PC-9 (cell line): ENCODE measurements at regions not wholly inside any gene's neighbourhood (a gene's known extent, or its start where the extent isn't known, plus 50 kb on each side); places are given as distances from the start of the nearest gene placed in this dataset.

Experiments used
- BruUV-seq: library from RNA; stranded (reverse); fragments of 400-500 nt; replicated peaks from 2 replicates; lab custom pipeline; 2021; lab: Mats Ljungman, UMichigan
- CTCF ChIA-PET: fragments of 300-600 bp; sonication (Branson Sonifier 250); formaldehyde crosslinking; loops from one replicate; lab custom pipeline; 2022; ENCODE audit warnings: antibody characterized with exemption; lab: Charles Lee
- POLR2A ChIA-PET: fragments of 300-600 bp; sonication (Branson Sonifier 250); formaldehyde crosslinking; loops from one replicate; lab custom pipeline; 2022; ENCODE audit warnings: antibody characterized with exemption; ENCODE audit not compliant: unreplicated experiment; lab: Charles Lee
- DNase-seq, 2 experiments: peaks; one replicate each; pipeline versions ENCODE4 v3.0.0 to v3.0.0-alpha.2; 2015 to 2022; ENCODE audit warnings: mixed read lengths in 1 of 2
- H2AFZ ChIP-seq: fragments of 200-600 bp; sonication (generic); 2 replicates; pipeline ENCODE4 v1.8.1; 2017; ENCODE audit warnings: antibody characterized with exemption
- H3F3A ChIP-seq: fragments of 200-600 bp; sonication (generic); 2 replicates; pipeline ENCODE4 v1.8.1; 2017; ENCODE audit warnings: antibody characterized with exemption, mild to moderate bottlenecking, low read depth; ENCODE audit not compliant: insufficient read depth
- H3K27ac ChIP-seq: fragments of 200-600 bp; sonication (generic); 2 replicates; pipeline ENCODE4 v1.6.1; 2016; ENCODE audit warnings: mixed run types
- H3K27me3 ChIP-seq: fragments of 200-600 bp; sonication (generic); 2 replicates; pipeline ENCODE4 v1.6.1; 2016; ENCODE audit warnings: low read depth, mixed run types; ENCODE audit not compliant: insufficient read depth
- H3K36me3 ChIP-seq: fragments of 200-600 bp; sonication (generic); 2 replicates; pipeline ENCODE4 v1.6.1; 2016; ENCODE audit warnings: low read depth, mixed run types
- H3K4me1 ChIP-seq: fragments of 200-600 bp; sonication (generic); replicated peaks from 2 replicates; pipeline ENCODE4 v1.6.1; 2016; ENCODE audit warnings: mixed run types; ENCODE audit not compliant: insufficient read depth
- H3K4me2 ChIP-seq: fragments of 200-600 bp; sonication (generic); 2 replicates; pipeline ENCODE4 v1.6.1; 2017; ENCODE audit warnings: mixed run types
- H3K4me3 ChIP-seq: fragments of 200-600 bp; sonication (generic); 2 replicates; pipeline ENCODE4 v1.6.1; 2016; ENCODE audit warnings: mixed run types
- H3K79me2 ChIP-seq: fragments of 200-600 bp; sonication (generic); 2 replicates; pipeline ENCODE4 v1.6.1; 2017; ENCODE audit warnings: low read depth, mixed run types
- H3K9me2 ChIP-seq: fragments of 200-600 bp; sonication (generic); 2 replicates; pipeline ENCODE4 v1.8.1; 2017; ENCODE audit warnings: mild to moderate bottlenecking; ENCODE audit not compliant: insufficient read depth
- H3K9me3 ChIP-seq: fragments of 200-600 bp; sonication (generic); 2 replicates; pipeline ENCODE4 v1.8.1; 2016; ENCODE audit warnings: low read depth; ENCODE audit not compliant: insufficient read depth
- H4K20me1 ChIP-seq: fragments of 200-600 bp; sonication (generic); 2 replicates; pipeline ENCODE4 v1.8.1; 2017; ENCODE audit not compliant: insufficient read depth
- EZH2 ChIP-seq: fragments of 200-600 bp; sonication (generic); IDR thresholded peaks from 2 replicates; pipeline ENCODE4 v1.8.0; 2017; ENCODE audit warnings: antibody characterized with exemption, low read depth
- intact Hi-C: fragments of 100-400 bp; cut with micrococcal nuclease; formaldehyde crosslinking; loops from one replicate; pipeline ENCODE4 v1.10.0; 2022; ENCODE audit not compliant: unreplicated experiment
- TF ChIP-seq, protein P1 (sequence below): fragments of 200-600 bp; sonication (generic); conservative IDR thresholded peaks from 2 replicates; pipeline ENCODE4 v1.6.1; 2017; ENCODE audit warnings: mixed run types, antibody characterized with exemption, mild to moderate bottlenecking, moderate library complexity

- CTCF ChIA-PET: no interaction called here
- POLR2A ChIA-PET: no interaction called here
- no peaks in the 10 kb centered on the region for H3K36me3 ChIP-seq
- intact Hi-C loops: no loop called here
- no peak for DNase-seq
- H3F3A ChIP-seq: no peaks in the 10 kb centered on the region
- no peak overlapping the region for H3K4me3 ChIP-seq
- H3K79me2 ChIP-seq: no peaks in the 10 kb centered on the region
- peaks cover 3% of the 10 kb centered on the region; the same call in 1 of the 2 replicates for H3K27me3 ChIP-seq
- no peaks in the 10 kb centered on the region for H3K9me2 ChIP-seq
- H4K20me1 ChIP-seq: no peaks in the 10 kb centered on the region
- BruUV-seq: no TSS peak
- no peaks in the 10 kb centered on the region for H3K4me1 ChIP-seq
- H3K27ac ChIP-seq: no peak overlapping the region
- no peaks in the 10 kb centered on the region for H3K9me3 ChIP-seq
- no peak overlapping the region for H2AFZ ChIP-seq
- H3K4me2 ChIP-seq: no peak overlapping the region
- TF ChIP-seq EZH2: no peak
- TF ChIP-seq, protein P1, sequence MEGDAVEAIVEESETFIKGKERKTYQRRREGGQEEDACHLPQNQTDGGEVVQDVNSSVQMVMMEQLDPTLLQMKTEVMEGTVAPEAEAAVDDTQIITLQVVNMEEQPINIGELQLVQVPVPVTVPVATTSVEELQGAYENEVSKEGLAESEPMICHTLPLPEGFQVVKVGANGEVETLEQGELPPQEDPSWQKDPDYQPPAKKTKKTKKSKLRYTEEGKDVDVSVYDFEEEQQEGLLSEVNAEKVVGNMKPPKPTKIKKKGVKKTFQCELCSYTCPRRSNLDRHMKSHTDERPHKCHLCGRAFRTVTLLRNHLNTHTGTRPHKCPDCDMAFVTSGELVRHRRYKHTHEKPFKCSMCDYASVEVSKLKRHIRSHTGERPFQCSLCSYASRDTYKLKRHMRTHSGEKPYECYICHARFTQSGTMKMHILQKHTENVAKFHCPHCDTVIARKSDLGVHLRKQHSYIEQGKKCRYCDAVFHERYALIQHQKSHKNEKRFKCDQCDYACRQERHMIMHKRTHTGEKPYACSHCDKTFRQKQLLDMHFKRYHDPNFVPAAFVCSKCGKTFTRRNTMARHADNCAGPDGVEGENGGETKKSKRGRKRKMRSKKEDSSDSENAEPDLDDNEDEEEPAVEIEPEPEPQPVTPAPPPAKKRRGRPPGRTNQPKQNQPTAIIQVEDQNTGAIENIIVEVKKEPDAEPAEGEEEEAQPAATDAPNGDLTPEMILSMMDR: no peak
These were observed 363.6 kb downstream of the ZNF521 start for GRCh38 chr18:24988253-24988840.

- Histone ChIP-seq H3K79me2 (no peaks in the 10 kb centered on the region), H3K4me3 (no peak overlapping the region), H2AFZ (no peak overlapping the region), H3K36me3 (no peaks in the 10 kb centered on the region), H3K9me2 (no peaks in the 10 kb centered on the region), H3K4me2 (no peak overlapping the region), H3K27me3 (no peaks in the 10 kb centered on the region), H3K27ac (no peak overlapping the region), H3K9me3 (no peaks in the 10 kb centered on the region), H3F3A (no peaks in the 10 kb centered on the region), H4K20me1 (no peaks in the 10 kb centered on the region), H3K4me1 (no peaks in the 10 kb centered on the region)
- TF ChIP-seq EZH2: no peak
- TF ChIP-seq, protein P1: no peak
- ChIA-PET POLR2A (no interaction called here), CTCF (no interaction called here)
- BruUV-seq: no TSS peak
- intact Hi-C loops: no loop called here
- DNase-seq: no peak
These were observed 362.0 kb downstream of the ZNF521 start for GRCh38 chr18:24989760-24990593.

DNA sequence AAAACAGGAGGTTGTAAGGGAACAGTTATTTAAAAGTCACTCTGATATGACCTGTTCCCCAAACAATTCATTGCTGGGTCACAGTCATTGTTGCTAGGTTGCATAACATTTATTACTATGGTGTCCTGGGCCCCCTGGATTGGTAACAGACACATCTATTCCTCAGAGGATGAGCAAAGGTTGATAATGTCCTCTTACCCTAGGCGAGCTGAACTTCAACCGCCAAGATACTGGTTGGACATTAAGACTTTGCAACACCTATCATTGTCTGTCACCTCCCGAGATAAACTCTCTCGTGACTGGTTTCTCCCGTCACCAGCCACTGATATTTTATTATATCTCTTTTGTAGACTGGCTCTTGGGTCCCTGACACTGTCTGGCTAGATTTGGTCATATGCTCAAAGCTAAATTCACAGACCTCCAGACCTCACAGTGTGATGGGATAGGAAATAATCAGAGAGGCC is 361.3 kb downstream of the ZNF521 start:
- no TSS peak for BruUV-seq
- no peak overlapping the region for H2AFZ ChIP-seq
- H3K27ac ChIP-seq: no peak overlapping the region
- no peaks in the 10 kb centered on the region for H3F3A ChIP-seq
- no peak overlapping the region for H3K4me2 ChIP-seq
- TF ChIP-seq, protein P1: no peak
- no peak for TF ChIP-seq EZH2
- CTCF ChIA-PET: no interaction called here
- H3K9me3 ChIP-seq: no peaks in the 10 kb centered on the region
- H3K27me3 ChIP-seq: no peaks in the 10 kb centered on the region
- intact Hi-C loops: no loop called here
- H3K4me3 ChIP-seq: no peak overlapping the region
- H3K36me3 ChIP-seq: no peaks in the 10 kb centered on the region
- H3K79me2 ChIP-seq: no peaks in the 10 kb centered on the region
- H4K20me1 ChIP-seq: no peaks in the 10 kb centered on the region
- no peaks in the 10 kb centered on the region for H3K4me1 ChIP-seq
- POLR2A ChIA-PET: no interaction called here
- DNase-seq: no peak
- H3K9me2 ChIP-seq: no peaks in the 10 kb centered on the region
